OCI-LY1 (cell line): ENCODE measurements at regions not wholly inside any gene's neighbourhood (a gene's known extent, or its start where the extent isn't known, plus 50 kb on each side); places are given as distances from the start of the nearest gene placed in this dataset.
A peak's percentile ranks its signal among the peaks of the same experiment; 100 is the strongest.

ENCODE experiments used
- H2AFZ ChIP-seq: fragments of 200-600 bp; sonication (generic), shearing (Covaris generic); 2 replicates; pipeline ENCODE4 v1.6.0; 2014; ENCODE audit warnings: antibody characterized with exemption, mild to moderate bottlenecking, low read length
- H3F3A ChIP-seq: fragments of 200-600 bp; sonication (generic), shearing (Covaris generic); 2 replicates; pipeline ENCODE4 v1.6.0; 2014; ENCODE audit warnings: mild to moderate bottlenecking, antibody characterized with exemption, low read length, moderate library complexity; ENCODE audit not compliant: insufficient read depth
- H3K27ac ChIP-seq: fragments of 200-600 bp; sonication (generic); 2 replicates; pipeline ENCODE4 v1.5.1; 2014; ENCODE audit warnings: low read length, mixed run types, mild to moderate bottlenecking, low read depth; ENCODE audit not compliant: poor library complexity, severe bottlenecking
- H3K27me3 ChIP-seq: fragments of 200-600 bp; sonication (generic); 2 replicates; pipeline ENCODE4 v1.6.0; 2014; ENCODE audit warnings: antibody characterized with exemption, mild to moderate bottlenecking, low read length, moderate library complexity; ENCODE audit not compliant: insufficient read depth
- H3K36me3 ChIP-seq: fragments of 200-600 bp; sonication (generic); 2 replicates; pipeline ENCODE4 v1.6.1; 2014; ENCODE audit warnings: mild to moderate bottlenecking, antibody characterized with exemption, low read length, moderate library complexity, mixed read lengths; ENCODE audit not compliant: insufficient read depth
- H3K4me1 ChIP-seq: fragments of 200-600 bp; sonication (generic); 2 replicates; pipeline ENCODE4 v1.5.1; 2014; ENCODE audit warnings: mild to moderate bottlenecking, low read length, moderate library complexity; ENCODE audit not compliant: insufficient read depth, severe bottlenecking
- H3K4me2 ChIP-seq: fragments of 200-600 bp; sonication (generic), shearing (Covaris generic); 2 replicates; pipeline ENCODE4 v1.6.1; 2014; ENCODE audit warnings: low read length
- H3K4me3 ChIP-seq: fragments of 200-600 bp; sonication (generic); 2 replicates; pipeline ENCODE4 v1.5.1; 2014; ENCODE audit warnings: low read length, low read depth, mild to moderate bottlenecking, mixed read lengths; ENCODE audit not compliant: poor library complexity, severe bottlenecking
- H3K79me2 ChIP-seq: fragments of 200-600 bp; shearing (Covaris generic); 2 replicates; pipeline ENCODE4 v1.6.1; 2016; ENCODE audit warnings: mixed run types, low read length, mixed read lengths; ENCODE audit not compliant: insufficient read depth
- H3K9ac ChIP-seq: fragments of 200-600 bp; sonication (generic), shearing (Covaris generic); 2 replicates; pipeline ENCODE4 v1.6.1; 2014; ENCODE audit warnings: mild to moderate bottlenecking, low read length, mixed read lengths
- H3K9me2 ChIP-seq: fragments of 200-600 bp; sonication (generic), shearing (Covaris generic); 2 replicates; pipeline ENCODE4 v1.6.1; 2014; ENCODE audit warnings: low read depth, mild to moderate bottlenecking, low read length, mixed read lengths
- H3K9me3 ChIP-seq: fragments of 200-600 bp; shearing (Covaris generic); 2 replicates; pipeline ENCODE4 v1.6.1; 2014; ENCODE audit warnings: low read length, mixed read lengths
- H4K20me1 ChIP-seq: fragments of 200-600 bp; sonication (generic), shearing (Covaris generic); 2 replicates; pipeline ENCODE4 v1.6.0; 2016; ENCODE audit warnings: mild to moderate bottlenecking, low read length; ENCODE audit not compliant: insufficient read depth
- EZH2 ChIP-seq: fragments of 200-600 bp; sonication (generic), shearing (Covaris generic); IDR thresholded peaks from 2 replicates; pipeline ENCODE4 v1.8.0; 2017; ENCODE audit warnings: borderline replicate concordance, mixed run types, mild to moderate bottlenecking, antibody characterized with exemption, low read length, moderate library complexity, mixed read lengths
- TF ChIP-seq, protein P1 (sequence below): fragments of 200-600 bp; sonication (generic), shearing (Covaris generic); IDR thresholded peaks from 2 replicates; pipeline ENCODE4 v1.5.1; 2017; ENCODE audit warnings: mild to moderate bottlenecking, antibody characterized with exemption, low read length, moderate library complexity, mixed read lengths

DNA sequence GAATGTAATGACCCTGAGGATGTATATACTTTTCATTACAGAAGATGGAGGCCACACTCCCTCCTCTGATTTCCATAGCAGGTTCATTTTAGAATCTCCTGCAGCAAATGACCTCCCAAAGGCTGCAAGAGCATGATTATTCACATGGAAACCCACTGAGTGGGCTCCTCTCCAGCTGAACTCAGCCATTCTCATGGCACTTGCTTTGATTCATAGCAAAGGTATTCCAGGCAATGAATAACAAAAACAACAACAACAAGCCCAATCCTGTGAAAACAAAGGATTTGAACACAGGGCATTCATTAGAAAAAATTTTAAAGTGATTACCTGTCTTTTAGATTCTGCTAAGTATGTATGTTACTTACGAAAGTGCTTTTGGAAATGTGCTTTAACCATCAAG, 894.0 kb upstream of the FRG1 start:
- Histone ChIP-seq H3K79me2 (no peaks in the 10 kb centered on the region), H3K9ac (no peak overlapping the region), H3K27me3 (no peaks in the 10 kb centered on the region), H3F3A (no peaks in the 10 kb centered on the region), H3K9me2 (no peaks in the 10 kb centered on the region), H3K36me3 (no peaks in the 10 kb centered on the region), H3K9me3 (no peaks in the 10 kb centered on the region), H3K4me2 (no peak overlapping the region), H3K27ac (no peak overlapping the region), H4K20me1 (no peaks in the 10 kb centered on the region), H3K4me1 (peaks cover 44% of the 10 kb centered on the region), H2AFZ (no peak overlapping the region), H3K4me3 (no peak overlapping the region)
- TF ChIP-seq EZH2: no peak
- TF ChIP-seq, protein P1, sequence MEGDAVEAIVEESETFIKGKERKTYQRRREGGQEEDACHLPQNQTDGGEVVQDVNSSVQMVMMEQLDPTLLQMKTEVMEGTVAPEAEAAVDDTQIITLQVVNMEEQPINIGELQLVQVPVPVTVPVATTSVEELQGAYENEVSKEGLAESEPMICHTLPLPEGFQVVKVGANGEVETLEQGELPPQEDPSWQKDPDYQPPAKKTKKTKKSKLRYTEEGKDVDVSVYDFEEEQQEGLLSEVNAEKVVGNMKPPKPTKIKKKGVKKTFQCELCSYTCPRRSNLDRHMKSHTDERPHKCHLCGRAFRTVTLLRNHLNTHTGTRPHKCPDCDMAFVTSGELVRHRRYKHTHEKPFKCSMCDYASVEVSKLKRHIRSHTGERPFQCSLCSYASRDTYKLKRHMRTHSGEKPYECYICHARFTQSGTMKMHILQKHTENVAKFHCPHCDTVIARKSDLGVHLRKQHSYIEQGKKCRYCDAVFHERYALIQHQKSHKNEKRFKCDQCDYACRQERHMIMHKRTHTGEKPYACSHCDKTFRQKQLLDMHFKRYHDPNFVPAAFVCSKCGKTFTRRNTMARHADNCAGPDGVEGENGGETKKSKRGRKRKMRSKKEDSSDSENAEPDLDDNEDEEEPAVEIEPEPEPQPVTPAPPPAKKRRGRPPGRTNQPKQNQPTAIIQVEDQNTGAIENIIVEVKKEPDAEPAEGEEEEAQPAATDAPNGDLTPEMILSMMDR: no peak

GRCh38 chr4:189048119-189048518, 892.6 kb upstream of the FRG1 start:
- no peaks in the 10 kb centered on the region for H3K79me2 ChIP-seq
- H4K20me1 ChIP-seq: no peaks in the 10 kb centered on the region
- H2AFZ ChIP-seq: no peak overlapping the region
- no peaks in the 10 kb centered on the region for H3F3A ChIP-seq
- H3K4me1 ChIP-seq: peaks cover 50% of the 10 kb centered on the region
- H3K36me3 ChIP-seq: no peaks in the 10 kb centered on the region
- H3K27me3 ChIP-seq: no peaks in the 10 kb centered on the region
- no peak overlapping the region for H3K27ac ChIP-seq
- TF ChIP-seq, protein P1: no peak
- no peak for TF ChIP-seq EZH2
- H3K9me2 ChIP-seq: no peaks in the 10 kb centered on the region
- H3K9me3 ChIP-seq: no peaks in the 10 kb centered on the region
- H3K4me3 ChIP-seq: no peak overlapping the region
- no peak overlapping the region for H3K9ac ChIP-seq
- H3K4me2 ChIP-seq: no peak overlapping the region

GRCh38 chr4:189049682-189050081, 891.0 kb upstream of the FRG1 start:
- no peaks in the 10 kb centered on the region for H3K36me3 ChIP-seq
- no peaks in the 10 kb centered on the region for H4K20me1 ChIP-seq
- no peak overlapping the region for H3K9ac ChIP-seq
- peak overlapping the region; percentile 56 for H3K4me3 ChIP-seq
- H3K4me1 ChIP-seq: peaks cover 64% of the 10 kb centered on the region
- H3K27me3 ChIP-seq: no peaks in the 10 kb centered on the region
- TF ChIP-seq, protein P1: no peak
- TF ChIP-seq EZH2: no peak
- H3F3A ChIP-seq: no peaks in the 10 kb centered on the region
- H3K4me2 ChIP-seq: peak overlapping the region; percentile 69; the same call in 1 of the 2 replicates
- no peaks in the 10 kb centered on the region for H3K9me2 ChIP-seq
- no peak overlapping the region for H2AFZ ChIP-seq
- no peaks in the 10 kb centered on the region for H3K79me2 ChIP-seq
- H3K27ac ChIP-seq: no peak overlapping the region
- no peaks in the 10 kb centered on the region for H3K9me3 ChIP-seq
